ENCODE measurements at regions not wholly inside any gene's neighbourhood (a gene's known extent, or its start where the extent isn't known, plus 50 kb on each side); places are given as distances from the start of the nearest gene placed in this dataset.
"Not testable (repeated sequence)": the region's sequence is repeated elsewhere in the genome, so short reads cannot be mapped to it uniquely, and the experiment has no call there.

GRCh38 chr2:122720822-122721221 is 965.4 kb downstream of the TSN start:
- not testable (repeated sequence) for H3K27me3 ChIP-seq (ENCODE audit: control insufficient read depth in 1 of 2, insufficient read depth in 2 of 2, low read length in 2 of 2); H3K36me3 ChIP-seq (ENCODE audit: control insufficient read depth in 2 of 2, insufficient read depth in 2 of 2, low read length in 2 of 2); H3K27ac ChIP-seq (ENCODE audit: low read length); H3K9me3 ChIP-seq (ENCODE audit: control insufficient read depth in 2 of 2, low read length in 2 of 2); H3K9ac ChIP-seq (ENCODE audit: low read length in 2 of 2); H3K4me3 ChIP-seq (ENCODE audit: low read length in 2 of 2); H3K4me1 ChIP-seq (ENCODE audit: control insufficient read depth, insufficient read depth, low read length)

- Histone ChIP-seq H3K9me3 (ENCODE audit: control insufficient read depth in 2 of 2, low read length in 2 of 2) (no peaks in the 10 kb centered on the region), H3K36me3 (ENCODE audit: control insufficient read depth in 2 of 2, insufficient read depth in 2 of 2, low read length in 2 of 2) (no peaks in the 10 kb centered on the region), H3K27me3 (ENCODE audit: control insufficient read depth in 1 of 2, insufficient read depth in 2 of 2, low read length in 2 of 2) (no peaks in the 10 kb centered on the region), H3K4me3 (ENCODE audit: low read length in 2 of 2) (no peak overlapping the region), H3K4me1 (ENCODE audit: control insufficient read depth, insufficient read depth, low read length) (no peaks in the 10 kb centered on the region), H3K9ac (ENCODE audit: low read length in 2 of 2) (no peak overlapping the region), H3K27ac (ENCODE audit: low read length) (no peak overlapping the region)
Observed at GRCh38 chr2:122734766-122735424, 979.4 kb downstream of the TSN start.

GRCh38 chr2:122736279-122736678 is 980.8 kb downstream of the TSN start:
- Histone ChIP-seq H3K9ac (ENCODE audit: low read length in 2 of 2) (no peak overlapping the region), H3K4me3 (ENCODE audit: low read length in 2 of 2) (no peak overlapping the region), H3K4me1 (ENCODE audit: control insufficient read depth, insufficient read depth, low read length) (no peaks in the 10 kb centered on the region), H3K9me3 (ENCODE audit: control insufficient read depth in 2 of 2, low read length in 2 of 2) (no peaks in the 10 kb centered on the region), H3K27ac (ENCODE audit: low read length) (no peak overlapping the region), H3K36me3 (ENCODE audit: control insufficient read depth in 2 of 2, insufficient read depth in 2 of 2, low read length in 2 of 2) (no peaks in the 10 kb centered on the region), H3K27me3 (ENCODE audit: control insufficient read depth in 1 of 2, insufficient read depth in 2 of 2, low read length in 2 of 2) (no peaks in the 10 kb centered on the region)

- Histone ChIP-seq H3K9me3 (ENCODE audit: control insufficient read depth in 2 of 2, low read length in 2 of 2) (no peaks in the 10 kb centered on the region), H3K9ac (ENCODE audit: low read length in 2 of 2) (no peak overlapping the region), H3K4me1 (ENCODE audit: control insufficient read depth, insufficient read depth, low read length) (no peaks in the 10 kb centered on the region), H3K36me3 (ENCODE audit: control insufficient read depth in 2 of 2, insufficient read depth in 2 of 2, low read length in 2 of 2) (no peaks in the 10 kb centered on the region), H3K4me3 (ENCODE audit: low read length in 2 of 2) (no peak overlapping the region), H3K27me3 (ENCODE audit: control insufficient read depth in 1 of 2, insufficient read depth in 2 of 2, low read length in 2 of 2) (no peaks in the 10 kb centered on the region), H3K27ac (ENCODE audit: low read length) (no peak overlapping the region)
Observed at GRCh38 chr2:122737429-122738077, 982.1 kb downstream of the TSN start.

GRCh38 chr2:122739732-122740593 is 984.5 kb downstream of the TSN start:
- Histone ChIP-seq H3K9ac (ENCODE audit: low read length in 2 of 2) (no peak overlapping the region), H3K4me3 (ENCODE audit: low read length in 2 of 2) (no peak overlapping the region), H3K4me1 (ENCODE audit: control insufficient read depth, insufficient read depth, low read length) (no peaks in the 10 kb centered on the region), H3K9me3 (ENCODE audit: control insufficient read depth in 2 of 2, low read length in 2 of 2) (no peaks in the 10 kb centered on the region), H3K27ac (ENCODE audit: low read length) (no peak overlapping the region), H3K27me3 (ENCODE audit: control insufficient read depth in 1 of 2, insufficient read depth in 2 of 2, low read length in 2 of 2) (no peaks in the 10 kb centered on the region), H3K36me3 (ENCODE audit: control insufficient read depth in 2 of 2, insufficient read depth in 2 of 2, low read length in 2 of 2) (no peaks in the 10 kb centered on the region)

GRCh38 chr2:122740594-122740948 is 985.1 kb downstream of the TSN start:
- Histone ChIP-seq H3K27me3 (ENCODE audit: control insufficient read depth in 1 of 2, insufficient read depth in 2 of 2, low read length in 2 of 2) (no peaks in the 10 kb centered on the region), H3K9ac (ENCODE audit: low read length in 2 of 2) (no peak overlapping the region), H3K36me3 (ENCODE audit: control insufficient read depth in 2 of 2, insufficient read depth in 2 of 2, low read length in 2 of 2) (no peaks in the 10 kb centered on the region), H3K4me1 (ENCODE audit: control insufficient read depth, insufficient read depth, low read length) (no peaks in the 10 kb centered on the region), H3K27ac (ENCODE audit: low read length) (no peak overlapping the region), H3K9me3 (ENCODE audit: control insufficient read depth in 2 of 2, low read length in 2 of 2) (no peaks in the 10 kb centered on the region), H3K4me3 (ENCODE audit: low read length in 2 of 2) (no peak overlapping the region)

GRCh38 chr2:122741403-122741802 is 986.0 kb downstream of the TSN start:
- no peaks in the 10 kb centered on the region for H3K27me3 ChIP-seq (ENCODE audit: control insufficient read depth in 1 of 2, insufficient read depth in 2 of 2, low read length in 2 of 2)
- H3K27ac ChIP-seq (ENCODE audit: low read length) = no peak overlapping the region

GRCh38 chr2:122743021-122743675 is 987.7 kb downstream of the TSN start:
- no peak overlapping the region for H3K4me3 ChIP-seq (ENCODE audit: low read length in 2 of 2)
- H3K27ac ChIP-seq (ENCODE audit: low read length) = no peak overlapping the region
- no peaks in the 10 kb centered on the region for H3K9me3 ChIP-seq (ENCODE audit: control insufficient read depth in 2 of 2, low read length in 2 of 2)
- H3K36me3 ChIP-seq (ENCODE audit: control insufficient read depth in 2 of 2, insufficient read depth in 2 of 2, low read length in 2 of 2) = no peaks in the 10 kb centered on the region
- H3K9ac ChIP-seq (ENCODE audit: low read length in 2 of 2) = no peak overlapping the region
- H3K27me3 ChIP-seq (ENCODE audit: control insufficient read depth in 1 of 2, insufficient read depth in 2 of 2, low read length in 2 of 2) = no peaks in the 10 kb centered on the region
- no peaks in the 10 kb centered on the region for H3K4me1 ChIP-seq (ENCODE audit: control insufficient read depth, insufficient read depth, low read length)

More at GRCh38 chr2:122741403-122741802, 986.0 kb downstream of the TSN start:
- H3K9me3 ChIP-seq (ENCODE audit: control insufficient read depth in 2 of 2, low read length in 2 of 2) = no peaks in the 10 kb centered on the region
- no peaks in the 10 kb centered on the region for H3K36me3 ChIP-seq (ENCODE audit: control insufficient read depth in 2 of 2, insufficient read depth in 2 of 2, low read length in 2 of 2)
- H3K4me1 ChIP-seq (ENCODE audit: control insufficient read depth, insufficient read depth, low read length) = no peaks in the 10 kb centered on the region
- no peak overlapping the region for H3K4me3 ChIP-seq (ENCODE audit: low read length in 2 of 2)
- no peak overlapping the region for H3K9ac ChIP-seq (ENCODE audit: low read length in 2 of 2)

- Histone ChIP-seq H3K4me1 (ENCODE audit: control insufficient read depth, insufficient read depth, low read length) (no peaks in the 10 kb centered on the region), H3K27me3 (ENCODE audit: control insufficient read depth in 1 of 2, insufficient read depth in 2 of 2, low read length in 2 of 2) (no peaks in the 10 kb centered on the region), H3K4me3 (ENCODE audit: low read length in 2 of 2) (no peak overlapping the region), H3K9me3 (ENCODE audit: control insufficient read depth in 2 of 2, low read length in 2 of 2) (no peaks in the 10 kb centered on the region), H3K9ac (ENCODE audit: low read length in 2 of 2) (no peak overlapping the region), H3K36me3 (ENCODE audit: control insufficient read depth in 2 of 2, insufficient read depth in 2 of 2, low read length in 2 of 2) (no peaks in the 10 kb centered on the region), H3K27ac (ENCODE audit: low read length) (no peak overlapping the region)
Observed at GRCh38 chr2:122745603-122746002, 990.2 kb downstream of the TSN start.

GRCh38 chr2:122747670-122748069 is 992.2 kb downstream of the TSN start:
- Histone ChIP-seq H3K36me3 (ENCODE audit: control insufficient read depth in 2 of 2, insufficient read depth in 2 of 2, low read length in 2 of 2) (no peaks in the 10 kb centered on the region), H3K27me3 (ENCODE audit: control insufficient read depth in 1 of 2, insufficient read depth in 2 of 2, low read length in 2 of 2) (no peaks in the 10 kb centered on the region), H3K9ac (ENCODE audit: low read length in 2 of 2) (no peak overlapping the region), H3K9me3 (ENCODE audit: control insufficient read depth in 2 of 2, low read length in 2 of 2) (no peaks in the 10 kb centered on the region), H3K27ac (ENCODE audit: low read length) (no peak overlapping the region), H3K4me3 (ENCODE audit: low read length in 2 of 2) (no peak overlapping the region), H3K4me1 (ENCODE audit: control insufficient read depth, insufficient read depth, low read length) (no peaks in the 10 kb centered on the region)

Data from stomach smooth muscle (tissue), 2 donors.